H9 (cell line): ENCODE measurements at regions not wholly inside any gene's neighbourhood (a gene's known extent, or its start where the extent isn't known, plus 50 kb on each side); places are given as distances from the start of the nearest gene placed in this dataset.

Experiments used
- DNase-seq: peaks from one replicate; pipeline ENCODE4 v3.0.0-alpha.2; 2017
- H2AFZ ChIP-seq: one replicate; pipeline ENCODE4 v1.6.1; 2013; ENCODE audit warnings: mild to moderate bottlenecking, low read length, control low read depth, moderate library complexity
- H2AK5ac ChIP-seq: 2 replicates; pipeline ENCODE4 v1.6.1; 2013; ENCODE audit warnings: low read length, control low read depth, mixed read lengths; ENCODE audit not compliant: insufficient read length
- H2BK120ac ChIP-seq: one replicate; pipeline ENCODE4 v1.6.1; 2013; ENCODE audit warnings: low read depth, mild to moderate bottlenecking, low read length, control low read depth, inconsistent platforms; ENCODE audit not compliant: poor library complexity, severe bottlenecking
- H2BK12ac ChIP-seq: 2 replicates; pipeline ENCODE4 v1.6.1; 2013; ENCODE audit warnings: low read length, control low read depth, mixed read lengths, low read depth; ENCODE audit not compliant: insufficient read length
- H2BK15ac ChIP-seq: 2 replicates; pipeline ENCODE4 v1.6.1; 2013; ENCODE audit warnings: low read depth, low read length, control low read depth
- H2BK20ac ChIP-seq: one replicate; pipeline ENCODE4 v1.6.1; 2013; ENCODE audit warnings: low read depth, mild to moderate bottlenecking, low read length, control low read depth, inconsistent platforms; ENCODE audit not compliant: poor library complexity, severe bottlenecking
- H2BK5ac ChIP-seq: 2 replicates; pipeline ENCODE4 v1.6.1; 2013; ENCODE audit warnings: low read length, control low read depth, mixed read lengths; ENCODE audit not compliant: insufficient read length
- H3K14ac ChIP-seq: 2 replicates; pipeline ENCODE4 v1.6.1; 2013; ENCODE audit warnings: low read length, control low read depth; ENCODE audit not compliant: insufficient read depth
- H3K18ac ChIP-seq: 2 replicates; pipeline ENCODE4 v1.6.1; 2013; ENCODE audit warnings: low read depth, mild to moderate bottlenecking, mixed read lengths, low read length, control low read depth; ENCODE audit not compliant: insufficient read length
- H3K23ac ChIP-seq: 2 replicates; pipeline ENCODE4 v1.6.1; 2013; ENCODE audit warnings: low read length, control low read depth, mixed read lengths, low read depth; ENCODE audit not compliant: insufficient read length
- H3K23me2 ChIP-seq: 2 replicates; pipeline ENCODE4 v1.6.1; 2013; ENCODE audit warnings: low read depth, mild to moderate bottlenecking, mixed read lengths, low read length, control low read depth; ENCODE audit not compliant: insufficient read length, poor library complexity, severe bottlenecking
- H3K27ac ChIP-seq: 2 replicates; pipeline ENCODE4 v1.5.1; 2013; ENCODE audit warnings: low read length, control low read depth, mixed read lengths, low read depth; ENCODE audit not compliant: insufficient read length
- H3K27me3 ChIP-seq: 2 replicates; pipeline ENCODE4 v1.6.1; 2013; ENCODE audit warnings: low read length, control low read depth, inconsistent platforms; ENCODE audit not compliant: insufficient read depth
- H3K4ac ChIP-seq: 2 replicates; pipeline ENCODE4 v1.6.1; 2013; ENCODE audit warnings: low read depth, mild to moderate bottlenecking, control low read depth, inconsistent platforms, low read length, moderate library complexity
- H3K4me1 ChIP-seq: 2 replicates; pipeline ENCODE4 v1.6.1; 2013; ENCODE audit warnings: low read length, control low read depth, inconsistent platforms; ENCODE audit not compliant: insufficient read depth
- H3K4me2 ChIP-seq: 2 replicates; pipeline ENCODE4 v1.6.1; 2013; ENCODE audit warnings: low read length, control low read depth, mixed read lengths; ENCODE audit not compliant: insufficient read length, insufficient read depth
- H3K56ac ChIP-seq: 2 replicates; pipeline ENCODE4 v1.6.1; 2013; ENCODE audit warnings: low read depth, mild to moderate bottlenecking, mixed read lengths, low read length, control low read depth; ENCODE audit not compliant: insufficient read length
- H3K79me1 ChIP-seq: 2 replicates; pipeline ENCODE4 v1.6.1; 2013; ENCODE audit warnings: low read depth, mild to moderate bottlenecking, moderate library complexity, low read length, control low read depth, inconsistent platforms; ENCODE audit not compliant: insufficient read depth, poor library complexity, severe bottlenecking
- H3K79me2 ChIP-seq: 2 replicates; pipeline ENCODE4 v1.6.1; 2013; ENCODE audit warnings: low read length, control low read depth, inconsistent platforms; ENCODE audit not compliant: insufficient read depth
- H3K9ac ChIP-seq: 2 replicates; pipeline ENCODE4 v1.6.1; 2013; ENCODE audit warnings: low read length, control low read depth, mixed read lengths; ENCODE audit not compliant: insufficient read length; ENCODE audit errors: extremely low read depth
- H3K9me3 ChIP-seq: one replicate; pipeline ENCODE4 v1.6.1; 2013; ENCODE audit warnings: low read depth, low read length, inconsistent platforms; ENCODE audit not compliant: control insufficient read depth
- H3T11ph ChIP-seq: one replicate; pipeline ENCODE4 v1.6.1; 2013; ENCODE audit warnings: mild to moderate bottlenecking, low read length, control low read depth, inconsistent platforms
- H4K20me1 ChIP-seq: one replicate; pipeline ENCODE4 v1.6.1; 2013; ENCODE audit not compliant: control insufficient read depth, insufficient read length, insufficient read depth
- H4K5ac ChIP-seq: 2 replicates; pipeline ENCODE4 v1.6.1; 2013; ENCODE audit warnings: low read depth, mild to moderate bottlenecking, mixed read lengths, low read length, control low read depth; ENCODE audit not compliant: insufficient read length
- H4K8ac ChIP-seq: replicated peaks from 2 replicates; pipeline ENCODE4 v1.6.1; 2013; ENCODE audit warnings: low read length, control low read depth, mixed read lengths, low read depth; ENCODE audit not compliant: insufficient read length
- H4K91ac ChIP-seq: 2 replicates; pipeline ENCODE4 v1.6.1; 2013; ENCODE audit warnings: low read depth, mild to moderate bottlenecking, moderate library complexity, mixed read lengths, low read length, control low read depth; ENCODE audit not compliant: insufficient read length
- H3K27ac Mint-ChIP-seq, 3 experiments: 2 replicates in 2 of 3; 3 replicates in 1 of 3; pipeline ENCODE4 v1.8.0; 2020 to 2021; ENCODE audit warnings: mixed read lengths in 3 of 3, mild to moderate bottlenecking in 1 of 3, moderate library complexity in 1 of 3
- H3K27me3 Mint-ChIP-seq: 2 replicates; pipeline ENCODE4 v1.8.0; 2021; ENCODE audit warnings: low read depth, mild to moderate bottlenecking, moderate library complexity, mixed read lengths
- H3K36me3 Mint-ChIP-seq, 3 experiments: 2 replicates in 2 of 3; 3 replicates in 1 of 3; pipeline ENCODE4 v1.8.0; 2020 to 2021; ENCODE audit warnings: low read depth in 3 of 3, mixed read lengths in 3 of 3; ENCODE audit not compliant: insufficient read depth in 1 of 3
- H3K4me1 Mint-ChIP-seq, 2 experiments: 2 replicates each; pipeline ENCODE4 v1.8.0; 2020; ENCODE audit warnings: mixed read lengths in 2 of 2
- H3K4me3 Mint-ChIP-seq, 2 experiments: 2 replicates in 1 of 2; 3 replicates in 1 of 2; pipeline ENCODE4 v1.8.0; 2020 to 2021; ENCODE audit warnings: mild to moderate bottlenecking in 2 of 2, mixed read lengths in 2 of 2, moderate library complexity in 1 of 2
- H3K9me3 Mint-ChIP-seq, 2 experiments: 2 replicates in 1 of 2; 3 replicates in 1 of 2; pipeline ENCODE4 v1.8.0; 2020; ENCODE audit warnings: mild to moderate bottlenecking in 2 of 2, mixed read lengths in 2 of 2, moderate library complexity in 1 of 2
- CTCF ChIP-seq: fragments of 200-600 bp; sonication (generic); conservative IDR thresholded peaks from 3 replicates; pipeline ENCODE4 v1.8.0; 2021; ENCODE audit warnings: antibody characterized with exemption, mild to moderate bottlenecking
- WGBS: extraction: QIAGEN DNeasy Blood & Tissue Kit; methylation state at CpG from one replicate; pipeline ENCODE4 v1.1.7; 2013; ENCODE audit warnings: missing lambda C conversion rate, low lambda C conversion rate, mixed read lengths; ENCODE audit not compliant: insufficient read length; ENCODE audit errors: extremely low coverage; 5-methylcytosine and 5-hydroxymethylcytosine counted together

- H3K4me1 Mint-ChIP-seq = peaks cover 0 to 7% of the 10 kb centered on the region in 2 experiments; a peak in 2 of 4 replicates
- WGBS = no CpG with 5 or more reads among the region's 5 CpGs
- H4K91ac ChIP-seq = no peak overlapping the region
- H3K4me3 Mint-ChIP-seq = no peak overlapping the region
- no peak for DNase-seq
- H3K14ac ChIP-seq = no peak overlapping the region
- no peaks in the 10 kb centered on the region for H3K27me3 ChIP-seq
- H3K27me3 Mint-ChIP-seq = no peaks in the 10 kb centered on the region
- no peak overlapping the region for H4K8ac ChIP-seq
- H3K23ac ChIP-seq = no peak overlapping the region
- H3K27ac ChIP-seq = no peak overlapping the region
- H3K9me3 ChIP-seq = no peaks in the 10 kb centered on the region
- H3K18ac ChIP-seq = no peak overlapping the region
- no peak for TF ChIP-seq CTCF
- no peak overlapping the region for H3K56ac ChIP-seq
- no peak overlapping the region for H3K27ac Mint-ChIP-seq
- H2BK20ac ChIP-seq = no peak overlapping the region
- no peak overlapping the region for H3K4me2 ChIP-seq
- H3K79me2 ChIP-seq = no peaks in the 10 kb centered on the region
- H2BK15ac ChIP-seq = no peak overlapping the region
- peaks cover 4% of the 10 kb centered on the region; the same call in 1 of the 2 replicates for H3K4me1 ChIP-seq
- H3K4ac ChIP-seq = no peak overlapping the region
- H3K9ac ChIP-seq = no peak overlapping the region
- no peaks in the 10 kb centered on the region for H3K23me2 ChIP-seq
- H3T11ph ChIP-seq = no peak overlapping the region
- no peaks in the 10 kb centered on the region; a peak in 1 of 5 replicates for H3K9me3 Mint-ChIP-seq
- no peaks in the 10 kb centered on the region for H3K36me3 Mint-ChIP-seq
- no peaks in the 10 kb centered on the region for H3K79me1 ChIP-seq
- H2AFZ ChIP-seq = no peak overlapping the region
- H4K20me1 ChIP-seq = no peaks in the 10 kb centered on the region
- H4K5ac ChIP-seq = no peak overlapping the region
- H2AK5ac ChIP-seq = no peak overlapping the region
- H2BK12ac ChIP-seq = no peak overlapping the region
- H2BK120ac ChIP-seq = no peak overlapping the region
- H2BK5ac ChIP-seq = no peak overlapping the region
These were observed 104.9 kb downstream of the CDC42EP3 start for GRCh38 chr2:37566517-37566981.
